Lung microvascular endothelial cell (primary cell): ENCODE measurements at regions not wholly inside any gene's neighbourhood (a gene's known extent, or its start where the extent isn't known, plus 50 kb on each side); places are given as distances from the start of the nearest gene placed in this dataset.
"Not testable (repeated sequence)": the region's sequence is repeated elsewhere in the genome, so short reads cannot be mapped to it uniquely, and the experiment has no call there.

ENCODE experiments used
- DNase-seq, 2 donors: peaks; one replicate each; pipeline versions ENCODE4 v3.0.0 to v3.0.0-alpha.2; 2010; ENCODE audit warnings: low read depth in 2 of 2

- DNase-seq, result no peak
Observed at GRCh38 chr3:5543047-5543446, 355.5 kb downstream of the EDEM1 start.

DNA sequence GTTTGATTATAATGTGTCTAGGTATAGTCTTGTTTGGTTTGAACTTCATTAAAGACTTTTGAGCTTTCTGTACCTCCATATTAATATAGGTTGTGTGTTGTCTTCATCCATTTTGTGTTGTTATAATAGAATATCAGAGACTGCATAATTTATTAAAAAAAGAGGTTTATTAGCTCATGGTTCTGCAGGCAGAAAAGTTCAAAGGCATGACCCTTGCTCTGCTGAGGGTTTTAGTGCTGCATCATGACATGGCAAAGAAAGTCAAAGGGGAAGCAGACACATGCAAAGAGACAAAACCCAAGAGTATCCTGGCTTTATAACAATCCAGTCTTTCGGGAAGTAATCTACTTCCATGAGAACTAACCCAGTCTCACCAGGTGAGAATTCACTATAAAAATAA lies 358.2 kb downstream of the EDEM1 start:
- no peak for DNase-seq

DNA sequence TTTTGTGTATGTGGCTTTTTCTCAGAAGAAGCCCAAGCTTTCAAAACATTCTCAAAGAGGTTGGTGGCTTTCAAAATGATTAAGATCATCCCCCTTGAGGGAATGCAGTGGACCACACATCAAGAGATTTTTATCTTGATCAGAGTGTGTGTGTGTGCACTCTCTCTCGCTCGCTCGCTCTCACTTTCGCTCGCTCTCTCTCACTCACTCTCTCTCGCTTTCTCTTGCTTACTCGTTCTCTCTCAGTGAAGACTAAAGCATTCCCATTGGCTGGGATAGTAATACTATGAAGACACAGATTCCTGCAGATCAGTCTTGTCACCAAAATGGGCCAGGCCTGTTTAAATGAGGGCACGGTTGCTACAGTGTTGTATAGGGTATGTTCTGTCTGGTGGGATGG lies 365.7 kb downstream of the EDEM1 start:
- no peak for DNase-seq

- DNase-seq, result no peak
Observed at GRCh38 chr3:5554245-5554747, 366.8 kb downstream of the EDEM1 start.

DNA sequence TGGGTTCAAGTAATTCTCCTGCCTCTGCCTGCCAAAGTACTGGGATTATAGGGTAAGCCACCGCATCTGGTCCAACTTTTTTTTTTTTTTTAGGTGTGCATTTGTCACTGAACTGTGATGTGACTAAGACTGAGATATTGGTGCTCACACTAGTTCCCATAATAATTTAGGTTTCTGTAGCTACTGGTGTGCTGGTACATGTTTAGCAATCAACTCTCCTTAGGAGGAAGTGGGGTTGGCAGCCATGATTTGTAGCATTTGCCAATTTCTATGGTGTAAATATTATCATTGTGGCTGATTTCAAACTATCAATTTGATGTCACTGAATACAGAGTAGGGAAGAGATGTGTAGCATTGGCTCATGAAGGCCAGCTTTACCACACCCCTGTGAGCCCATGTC lies 372.7 kb downstream of the EDEM1 start:
- no peak for DNase-seq

GRCh38 chr3:5563537-5564277 lies 376.2 kb downstream of the EDEM1 start:
- no peak for DNase-seq

- DNase-seq, result no peak
Observed at GRCh38 chr3:5564278-5564666, 376.8 kb downstream of the EDEM1 start.

DNA sequence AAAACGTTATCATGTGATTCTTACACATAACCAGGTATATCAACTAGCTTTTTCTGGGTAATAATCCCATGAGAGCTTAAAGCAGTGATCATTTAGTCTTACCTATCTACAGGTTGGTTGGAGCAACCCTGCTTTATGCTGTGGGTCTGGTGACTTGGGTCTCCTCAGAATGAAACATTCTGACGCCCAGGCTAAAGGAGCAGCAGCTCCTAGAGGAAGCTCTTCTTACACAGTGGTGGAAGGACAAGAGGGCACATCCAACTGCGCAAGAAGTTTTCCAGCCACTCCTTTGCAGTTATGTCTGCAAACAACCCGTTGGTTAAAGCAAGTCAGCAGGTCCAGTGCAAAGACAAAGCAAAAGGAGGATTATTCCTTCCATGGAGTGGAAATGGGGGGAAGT lies 377.5 kb downstream of the EDEM1 start:
- DNase-seq, result no peak

DNA sequence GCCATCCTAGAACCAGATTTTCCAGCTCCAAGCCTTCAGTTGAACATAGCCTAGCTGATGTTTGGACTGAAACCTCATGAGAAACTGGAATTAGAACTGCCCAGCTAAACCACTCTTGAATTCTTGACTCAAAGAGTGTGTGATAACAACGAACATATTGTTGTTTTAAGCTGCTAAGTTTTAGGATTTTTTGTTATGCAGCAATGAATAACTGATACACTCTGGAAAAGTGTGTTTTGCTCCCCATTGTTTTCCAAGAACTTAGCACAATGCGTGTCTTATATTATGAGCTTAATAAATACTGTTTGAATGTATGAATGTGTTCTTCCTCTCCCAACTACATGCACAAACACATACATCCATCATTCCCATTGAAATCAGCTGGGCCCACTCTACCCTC lies 379.6 kb downstream of the EDEM1 start:
- no peak for DNase-seq

- no peak for DNase-seq
Observed at GRCh38 chr3:5568451-5568850, 380.9 kb downstream of the EDEM1 start.

DNA sequence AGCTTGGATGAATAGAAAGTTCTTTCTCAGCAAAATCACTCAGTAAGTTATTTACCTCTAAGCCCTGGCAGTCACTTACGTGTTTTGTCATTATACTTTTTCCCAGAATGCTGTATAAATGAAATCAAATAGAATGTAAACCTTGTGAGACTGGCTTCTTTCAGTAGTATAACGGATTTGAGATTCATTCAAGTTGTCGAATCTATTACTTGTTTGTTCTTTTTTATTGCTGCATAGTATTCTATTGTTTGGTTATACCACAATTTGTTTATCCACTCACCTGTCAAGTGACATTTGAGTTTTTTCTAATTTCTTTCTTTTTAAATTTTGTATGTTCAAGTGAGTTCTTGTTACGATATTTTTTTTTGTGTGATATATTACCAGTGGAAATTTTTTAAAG lies 381.6 kb downstream of the EDEM1 start:
- DNase-seq, result no peak

GRCh38 chr3:5572168-5572567 lies 384.7 kb downstream of the EDEM1 start:
- no peak for DNase-seq

GRCh38 chr3:5576277-5577011 lies 388.9 kb downstream of the EDEM1 start:
- DNase-seq, result no peak

- no peak for DNase-seq
Observed at GRCh38 chr3:5579139-5579602, 391.7 kb downstream of the EDEM1 start.

GRCh38 chr3:5579946-5580345 lies 392.4 kb downstream of the EDEM1 start:
- DNase-seq, result no peak

DNA sequence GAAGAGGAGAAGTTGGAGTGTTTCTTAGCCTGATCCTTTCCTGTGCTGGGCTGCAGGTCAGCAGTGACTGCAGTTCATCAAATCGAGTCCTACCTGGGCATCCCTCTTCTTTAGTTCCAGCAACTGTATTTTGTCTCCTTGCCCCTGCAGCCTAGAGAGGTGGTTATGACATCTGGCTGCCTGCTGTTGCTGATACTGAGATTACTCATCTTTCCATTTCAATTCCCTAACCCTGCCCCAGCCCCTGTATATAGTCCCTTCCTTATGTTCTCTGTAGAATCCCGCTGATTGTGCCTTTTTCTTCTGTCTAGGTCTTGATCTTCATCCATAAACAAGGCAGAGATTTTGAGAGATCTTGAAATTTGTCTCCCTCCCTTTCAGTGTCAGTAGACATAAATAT lies 393.3 kb downstream of the EDEM1 start:
- DNase-seq, result no peak

DNA sequence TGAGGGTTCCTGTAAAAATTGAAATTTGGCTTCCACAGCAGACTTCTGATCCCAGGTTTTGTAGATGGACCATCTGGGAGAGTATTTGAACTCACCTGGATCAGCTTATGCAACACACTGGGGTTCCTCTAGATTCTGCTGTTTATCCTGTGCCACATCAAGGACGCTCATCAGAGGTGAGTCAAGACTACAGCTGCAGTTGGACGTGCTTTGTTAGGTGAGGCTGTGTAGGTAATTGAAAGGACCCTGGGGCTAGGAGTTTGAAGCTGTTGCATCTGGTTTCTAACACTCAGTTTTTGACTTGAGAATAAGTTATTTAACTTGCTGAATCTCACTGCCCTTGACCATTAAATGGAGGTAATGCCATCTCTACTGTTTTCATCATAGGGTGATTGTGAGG lies 394.2 kb downstream of the EDEM1 start:
- no peak for DNase-seq

- no peak for DNase-seq
Observed at GRCh38 chr3:5583920-5584319, 396.4 kb downstream of the EDEM1 start.

GRCh38 chr3:5585085-5585484 lies 397.6 kb downstream of the EDEM1 start:
- no peak for DNase-seq

- no peak for DNase-seq
Observed at GRCh38 chr3:5606884-5607472, 419.5 kb downstream of the EDEM1 start.

DNA sequence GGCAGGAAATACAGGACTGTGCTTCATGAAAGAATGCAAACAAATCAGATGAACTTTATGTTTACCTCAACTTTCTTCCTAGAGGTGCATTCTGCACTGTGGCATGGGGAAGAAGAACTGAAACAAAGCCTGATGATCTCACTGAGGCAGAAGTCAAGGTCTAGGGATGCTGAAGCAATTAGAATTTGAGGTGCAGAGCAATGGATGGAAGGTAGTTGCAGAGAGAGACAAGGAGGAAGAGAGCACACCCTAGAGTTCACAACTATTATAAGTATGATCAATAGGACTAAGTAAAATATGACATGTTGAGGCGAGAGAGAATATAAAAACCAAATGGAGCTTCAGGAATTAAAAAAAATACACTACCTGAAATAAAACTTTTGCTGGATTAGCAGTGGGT lies 420.1 kb downstream of the EDEM1 start:
- no peak for DNase-seq

DNA sequence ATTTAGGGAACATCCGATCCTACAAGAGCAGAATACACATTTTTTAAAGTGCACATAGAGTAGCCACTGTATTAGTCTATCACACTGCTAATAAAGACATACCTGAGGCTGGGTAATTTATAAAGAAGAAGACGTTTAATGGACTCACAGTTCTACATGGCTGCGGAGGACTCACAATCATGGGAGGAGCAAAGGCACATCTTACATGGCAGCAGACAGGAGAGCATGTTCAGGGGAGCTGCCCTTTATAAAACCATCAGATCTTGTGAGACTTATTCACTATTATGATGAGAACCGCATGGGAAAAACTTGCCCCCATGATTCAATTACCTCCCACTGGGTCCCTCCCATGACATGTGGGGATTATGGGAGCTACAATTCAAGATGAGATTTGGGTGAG lies 421.5 kb downstream of the EDEM1 start:
- DNase-seq, result not testable (repeated sequence)

DNA sequence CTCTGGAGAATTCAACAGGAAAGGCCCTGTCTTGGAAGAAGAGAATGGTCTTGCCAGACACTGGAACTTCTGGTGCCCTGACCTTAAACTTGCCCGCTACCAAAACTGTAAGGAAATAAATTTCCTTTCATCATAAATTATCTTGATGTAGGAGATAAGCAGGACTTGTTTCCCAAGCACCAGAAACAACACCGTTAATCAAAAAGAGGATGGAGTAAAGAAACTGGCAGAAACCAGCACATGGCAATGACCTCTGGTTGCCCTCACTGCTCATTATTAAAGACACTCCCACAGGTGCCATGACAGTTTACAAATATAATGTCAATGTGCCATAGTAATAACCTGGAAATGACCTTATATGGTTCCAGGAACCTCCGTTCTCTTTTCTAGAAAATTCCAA lies 426.1 kb downstream of the EDEM1 start:
- DNase-seq, result no peak
